CD4-positive, alpha-beta T cell (primary cell): ENCODE measurements at regions not wholly inside any gene's neighbourhood (a gene's known extent, or its start where the extent isn't known, plus 50 kb on each side); places are given as distances from the start of the nearest gene placed in this dataset.

Experiments
- ATAC-seq: fragments of 200-7000 bp; cut with Tn5 transposase; one replicate; pipeline ENCODE4 v1.10.0; 2022; ENCODE audit warnings: mild to moderate bottlenecking; ENCODE audit not compliant: poor library complexity
- CTCF ChIA-PET: fragments of 350-600 bp; sonication (Branson Sonifier 250); formaldehyde crosslinking; loops from one replicate; lab custom pipeline; 2021; ENCODE audit warnings: antibody characterized with exemption, inconsistent platforms; lab: Charles Lee
- POLR2A ChIA-PET: fragments of 350-600 bp; sonication (Branson Sonifier 250); formaldehyde crosslinking; loops from one replicate; lab custom pipeline; 2021; ENCODE audit warnings: antibody characterized with exemption, inconsistent platforms; lab: Charles Lee
- DNase-seq, 14 experiments: peaks; one replicate each; pipeline ENCODE4 v3.0.0-alpha.2; 2013 to 2020; ENCODE audit warnings: mixed read lengths in 2 of 14
- H3K27ac ChIP-seq, 2 donors: one replicate each; pipeline versions ENCODE4 v1.5.1 to v1.7.0; 2013; ENCODE audit warnings: low read length in 2 of 2, low read depth in 1 of 2, mild to moderate bottlenecking in 1 of 2
- H3K27me3 ChIP-seq, 2 experiments: 1 replicate in 1 of 2; 2 replicates in 1 of 2; pipeline versions ENCODE4 v1.6.1 to v1.7.0; 2013; ENCODE audit warnings: low read length in 2 of 2, control low read depth in 1 of 2, mild to moderate bottlenecking in 1 of 2, moderate library complexity in 1 of 2; ENCODE audit not compliant: insufficient read depth in 2 of 2, control insufficient read depth in 1 of 2
- H3K36me3 ChIP-seq: one replicate; pipeline ENCODE4 v1.6.1; 2013; ENCODE audit warnings: low read length, control low read depth; ENCODE audit not compliant: insufficient read depth
- H3K4me1 ChIP-seq: one replicate; pipeline ENCODE4 v1.6.1; 2013; ENCODE audit warnings: low read length, control low read depth; ENCODE audit not compliant: insufficient read depth
- H3K4me3 ChIP-seq: one replicate; pipeline ENCODE4 v1.5.1; 2013; ENCODE audit warnings: mild to moderate bottlenecking, low read length, moderate library complexity
- H3K9me3 ChIP-seq, 2 experiments: 1 replicate in 1 of 2; 2 replicates in 1 of 2; pipeline versions ENCODE4 v1.6.1 to v1.7.0; 2013; ENCODE audit warnings: low read length in 2 of 2, mild to moderate bottlenecking in 2 of 2, control low read depth in 1 of 2, moderate library complexity in 1 of 2; ENCODE audit not compliant: control insufficient read depth in 1 of 2, insufficient read depth in 1 of 2
- H3K27ac Mint-ChIP-seq: one replicate; pipeline ENCODE4 v1.8.0; 2020; ENCODE audit warnings: mixed read lengths
- H3K27me3 Mint-ChIP-seq: one replicate; pipeline ENCODE4 v1.8.0; 2021; ENCODE audit warnings: mixed read lengths
- H3K36me3 Mint-ChIP-seq: one replicate; pipeline ENCODE4 v1.8.0; 2021; ENCODE audit warnings: low read depth, mixed read lengths
- H3K4me1 Mint-ChIP-seq: one replicate; pipeline ENCODE4 v1.8.0; 2021; ENCODE audit warnings: low read depth, mixed read lengths
- H3K4me3 Mint-ChIP-seq: one replicate; pipeline ENCODE4 v1.8.0; 2020; ENCODE audit warnings: mild to moderate bottlenecking, mixed read lengths
- H3K9me3 Mint-ChIP-seq: one replicate; pipeline ENCODE4 v1.8.0; 2020; ENCODE audit warnings: mixed read lengths
- CTCF ChIP-seq: fragments of 200-600 bp; IDR thresholded peaks from one replicate; pipeline ENCODE4 v1.8.0; 2022; ENCODE audit warnings: antibody characterized with exemption, mild to moderate bottlenecking
- intact Hi-C, 2 experiments: fragments of 100-400 bp; cut with DNase I in 1 of 2; cut with micrococcal nuclease in 1 of 2; formaldehyde crosslinking; loops; one replicate each; pipeline versions ENCODE4 v1.15.1 to v1.9.0; 2023 to 2025; cut with DNase I, micrococcal nuclease

DNA sequence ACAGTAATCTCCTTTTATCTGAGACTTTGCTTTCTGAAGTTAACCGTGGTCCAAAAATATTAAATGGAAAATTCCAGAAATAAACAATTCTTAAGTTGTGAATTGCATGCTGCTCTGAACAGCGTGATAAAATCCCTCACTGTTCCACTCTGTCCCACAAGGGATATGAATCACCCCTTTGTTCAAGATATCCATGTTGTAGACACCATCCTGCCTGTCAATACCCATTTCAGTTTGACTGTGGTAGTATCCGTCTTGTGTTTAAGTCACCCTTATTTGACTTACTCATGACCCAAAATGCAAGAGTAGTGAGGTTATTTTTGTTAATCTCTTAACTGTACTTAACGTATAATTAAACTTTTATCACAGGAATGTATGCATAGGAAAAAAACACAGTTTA is 435.0 kb downstream of the SHQ1 start:
- Mint-ChIP-seq H3K4me1 (peaks cover 91% of the 10 kb centered on the region), H3K9me3 (no peaks in the 10 kb centered on the region), H3K36me3 (no peaks in the 10 kb centered on the region), H3K27ac (no peak overlapping the region), H3K27me3 (no peaks in the 10 kb centered on the region), H3K4me3 (no peak overlapping the region)
- Histone ChIP-seq H3K9me3 (no peaks in the 10 kb centered on the region), H3K27ac (no peak overlapping the region), H3K27me3 (no peaks in the 10 kb centered on the region), H3K36me3 (no peaks in the 10 kb centered on the region), H3K4me1 (peaks cover 20% of the 10 kb centered on the region), H3K4me3 (no peak overlapping the region)
- TF ChIP-seq CTCF: no peak
- ChIA-PET POLR2A (no interaction called here), CTCF (no interaction called here)
- no peak for DNase-seq
- ATAC-seq: no peak
- intact Hi-C loops: no loop called here

DNA sequence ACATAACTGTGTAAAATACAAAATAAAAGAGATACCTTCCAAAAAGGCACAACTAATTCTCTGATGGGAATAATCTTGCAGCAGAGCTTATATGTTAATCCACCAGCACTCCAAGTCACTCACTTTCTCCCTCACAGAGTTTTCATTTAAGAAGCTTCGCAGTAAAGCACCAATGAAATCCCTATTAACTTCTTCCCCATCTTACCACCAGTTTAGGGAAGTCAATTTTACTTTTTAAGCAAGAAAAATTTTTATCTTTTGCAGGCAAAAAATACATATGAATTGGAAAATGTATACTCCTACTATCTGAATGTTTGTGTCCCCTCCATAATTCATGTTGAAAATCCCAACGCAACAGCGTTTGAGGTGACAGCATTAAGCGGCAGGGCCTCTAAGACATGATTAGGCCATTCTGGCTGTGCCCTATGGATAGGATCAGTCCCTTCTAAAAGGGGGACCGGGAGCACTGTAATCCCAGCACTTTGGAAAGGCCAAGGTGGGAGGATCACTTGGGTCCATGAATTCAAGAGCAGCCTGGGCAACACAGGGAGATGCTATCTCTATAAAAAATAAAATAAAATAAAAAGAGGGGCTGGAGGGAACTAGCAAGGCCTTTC is 435.8 kb downstream of the SHQ1 start:
- CTCF ChIA-PET: no interaction called here
- no peak overlapping the region for H3K27ac Mint-ChIP-seq
- intact Hi-C loops: no loop called here

DNA sequence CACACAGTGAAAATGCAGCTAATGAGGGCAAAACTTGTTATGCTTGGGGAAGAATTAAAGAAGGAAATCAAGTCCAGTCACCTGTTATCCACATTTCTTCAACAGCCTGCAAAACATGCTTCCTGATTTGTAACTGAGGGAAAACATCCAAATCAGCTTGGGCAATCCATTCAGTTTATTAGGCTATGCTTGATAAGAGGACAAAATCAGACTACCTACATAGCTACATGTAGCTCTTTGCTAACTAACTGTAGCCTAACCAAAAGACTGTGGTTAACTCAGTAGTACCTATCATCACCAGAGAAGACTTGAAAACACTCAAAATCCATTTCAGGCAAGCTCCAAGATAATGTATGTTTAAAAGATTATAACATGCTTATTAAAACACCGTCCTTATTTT is 436.4 kb downstream of the SHQ1 start:
- POLR2A ChIA-PET: interaction anchor here (1.1 to 1.6 kb wide), 2 partner anchors 14 to 19 kb away, joined by 4 read pairs; no protein-coding TSS in a partner anchor
- H3K27ac ChIP-seq: no peak overlapping the region
- DNase-seq (no peak), ATAC-seq (no peak)
- no peak for TF ChIP-seq CTCF
- no peak overlapping the region for H3K27ac Mint-ChIP-seq
- H3K4me3 Mint-ChIP-seq: peak overlapping the region; percentile 40
- CTCF ChIA-PET: no interaction called here
- no peaks in the 10 kb centered on the region for H3K36me3 ChIP-seq
- H3K27me3 Mint-ChIP-seq: no peaks in the 10 kb centered on the region
- H3K9me3 ChIP-seq: no peaks in the 10 kb centered on the region
- H3K4me1 Mint-ChIP-seq: peaks cover 94% of the 10 kb centered on the region
- no peaks in the 10 kb centered on the region for H3K27me3 ChIP-seq
- no peaks in the 10 kb centered on the region for H3K36me3 Mint-ChIP-seq
- intact Hi-C loops: no loop called here
- no peak overlapping the region for H3K4me3 ChIP-seq
- H3K9me3 Mint-ChIP-seq: no peaks in the 10 kb centered on the region
- H3K4me1 ChIP-seq: peaks cover 20% of the 10 kb centered on the region

More for the DNA sequence above, 435.8 kb downstream of the SHQ1 start:
- no peak overlapping the region for H3K4me3 ChIP-seq
- peak overlapping the region; percentile 12 for H3K4me3 Mint-ChIP-seq
- POLR2A ChIA-PET: interaction anchor here (1.1 to 1.6 kb wide), 2 partner anchors 13 to 20 kb away, joined by 4 read pairs; no protein-coding TSS in a partner anchor
- peaks cover 91% of the 10 kb centered on the region for H3K4me1 Mint-ChIP-seq
- no peaks in the 10 kb centered on the region for H3K27me3 ChIP-seq
- H3K27ac ChIP-seq: no peak overlapping the region
- no peaks in the 10 kb centered on the region for H3K36me3 Mint-ChIP-seq
- H3K9me3 ChIP-seq: no peaks in the 10 kb centered on the region
- H3K27me3 Mint-ChIP-seq: no peaks in the 10 kb centered on the region
- H3K9me3 Mint-ChIP-seq: no peaks in the 10 kb centered on the region
- no peak for ATAC-seq
- no peak for TF ChIP-seq CTCF
- no peak for DNase-seq
- peaks cover 20% of the 10 kb centered on the region for H3K4me1 ChIP-seq
- H3K36me3 ChIP-seq: no peaks in the 10 kb centered on the region
